ENCODE measurements at regions not wholly inside any gene's neighbourhood (a gene's known extent, or its start where the extent isn't known, plus 50 kb on each side); places are given as distances from the start of the nearest gene placed in this dataset.

DNA sequence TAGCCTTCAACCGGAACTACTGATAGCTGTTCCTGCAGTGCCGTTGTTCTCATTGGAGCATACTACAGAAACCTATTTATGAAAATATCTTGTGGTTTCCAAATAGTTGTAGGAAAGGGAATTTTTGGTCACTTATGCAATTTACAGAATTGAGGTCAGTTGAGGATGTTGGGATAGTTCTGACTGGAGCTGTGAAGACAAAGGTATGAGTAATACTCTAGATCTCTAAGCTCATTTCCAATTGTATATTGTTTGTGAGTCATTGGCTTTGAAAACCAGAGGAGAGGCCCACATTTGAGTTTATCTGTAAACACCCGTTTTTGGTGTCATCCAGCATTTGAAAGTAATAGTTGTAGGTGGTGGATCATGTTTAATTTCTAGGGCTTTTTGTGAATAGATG, 561.3 kb upstream of the WWC1 start:
- no peak for TF ChIP-seq EZH2phosphoT487 (IDR thresholded peaks at IDR 0.05; ENCODE audit: insufficient read depth, low read depth)
- TF ChIP-seq EZH2 (IDR thresholded peaks at IDR 0.05; ENCODE audit: insufficient read depth, poor library complexity, severe bottlenecking), result no peak
